Right kidney (tissue), 1 donor: ENCODE measurements at regions not wholly inside any gene's neighbourhood (a gene's known extent, or its start where the extent isn't known, plus 50 kb on each side); places are given as distances from the start of the nearest gene placed in this dataset.

Experiments
- DNase-seq: peaks from one replicate; pipeline ENCODE4 v3.0.0-alpha.2; 2016

DNA sequence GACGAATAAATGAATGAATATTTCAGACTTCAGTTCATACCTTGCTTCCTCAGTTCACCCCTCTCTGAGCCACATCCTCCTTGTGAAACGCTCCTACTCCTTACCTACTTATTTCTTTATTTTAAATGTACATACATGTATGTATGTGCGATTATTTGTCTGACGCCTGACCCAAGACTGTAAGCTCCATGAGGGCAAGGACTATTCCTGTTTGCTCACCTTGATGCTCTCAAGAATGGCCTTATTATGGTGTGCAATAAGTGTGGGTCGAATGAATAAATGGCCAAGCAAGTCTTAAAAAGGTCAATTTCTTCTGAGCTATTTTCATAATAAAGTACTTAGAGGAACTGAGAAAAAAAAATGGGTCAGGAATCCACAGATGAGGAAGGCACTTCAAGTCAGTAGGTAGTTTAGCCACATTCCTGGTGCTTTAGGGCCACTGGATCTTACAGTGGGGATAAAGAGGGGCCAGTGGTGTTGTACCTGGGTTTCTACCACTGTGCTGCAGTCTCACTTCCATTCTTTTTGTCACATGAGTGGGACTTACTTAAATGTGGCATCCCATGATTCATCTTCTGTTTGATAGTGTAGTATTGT lies 74.7 kb downstream of the SDC1 start:
- no peak for DNase-seq

DNA sequence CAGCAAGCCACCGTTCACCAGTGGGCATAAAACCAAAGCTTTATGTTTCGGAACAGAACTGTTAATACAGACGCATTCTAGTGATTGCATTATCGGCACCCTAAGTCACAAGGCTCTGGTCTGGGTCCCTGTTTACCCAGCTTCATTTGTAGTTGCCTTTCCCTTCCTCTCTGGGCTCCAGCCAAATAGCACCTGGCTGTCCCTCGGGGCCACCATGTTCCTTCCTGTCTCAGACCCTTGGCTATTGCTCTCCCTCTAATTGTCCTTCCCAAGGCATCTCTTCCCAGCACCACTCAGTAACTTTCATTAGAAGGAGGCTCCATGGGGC lies 75.3 kb downstream of the SDC1 start:
- DNase-seq, result no peak

DNA sequence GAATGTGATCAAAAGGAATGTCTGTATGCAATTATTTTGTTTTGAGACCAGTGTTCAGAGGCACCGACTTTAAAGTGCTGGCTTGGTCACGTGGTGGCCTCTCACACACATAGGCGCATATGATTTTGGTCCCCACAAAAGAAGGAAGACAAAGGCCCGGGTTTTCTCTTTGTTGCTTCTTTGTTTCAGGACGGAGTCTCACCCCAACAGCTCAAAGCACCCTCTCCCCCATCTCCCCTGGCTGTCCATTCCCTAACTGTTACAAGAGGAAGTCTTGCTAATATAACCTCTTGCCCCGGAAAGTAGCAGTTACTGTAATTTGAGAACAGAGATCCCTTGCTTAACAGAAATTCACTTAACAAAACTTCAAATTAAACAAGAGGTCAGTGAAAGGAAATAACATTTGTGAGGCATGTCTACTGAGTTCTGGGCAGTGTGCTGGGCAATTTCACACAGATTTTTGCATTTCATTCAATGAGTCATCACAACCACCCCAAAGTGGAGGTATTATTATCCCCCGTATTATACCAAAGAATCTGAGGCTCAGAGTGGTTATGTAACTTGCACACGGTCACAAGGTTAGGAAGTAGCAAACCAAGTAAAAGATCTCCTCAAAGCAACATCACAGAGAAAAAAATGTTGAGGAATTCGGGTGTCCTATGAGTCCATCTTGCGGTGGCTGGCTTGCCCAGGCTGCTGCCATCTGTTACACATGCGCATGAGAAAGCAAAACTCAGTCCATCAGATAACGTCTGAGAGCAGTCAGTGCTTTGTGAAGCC lies 75.8 kb downstream of the SDC1 start:
- DNase-seq, result peak; percentile 68

DNA sequence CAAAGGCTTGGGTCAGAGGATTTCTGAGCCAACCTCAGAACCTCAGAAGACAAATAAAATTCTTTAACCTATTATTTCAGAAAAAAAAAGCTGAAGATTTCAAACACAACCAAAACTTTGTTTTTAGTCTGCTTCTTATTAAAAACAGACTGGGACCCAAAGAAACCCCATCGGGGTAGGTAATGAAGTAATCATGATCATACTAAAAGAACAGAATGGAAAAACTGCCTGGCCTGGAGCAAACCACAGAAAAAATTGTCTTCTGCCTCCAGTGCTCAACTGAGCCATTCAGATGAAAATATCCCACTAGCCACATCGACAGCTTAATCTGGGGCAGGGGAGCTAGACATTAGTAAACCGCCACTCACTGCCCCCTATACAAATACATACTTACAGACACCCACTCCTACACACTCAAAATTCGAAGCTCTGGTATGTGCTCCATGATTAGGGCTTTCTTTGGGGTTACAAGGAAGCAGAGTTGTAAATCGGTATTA lies 76.5 kb downstream of the SDC1 start:
- DNase-seq, result no peak

DNA sequence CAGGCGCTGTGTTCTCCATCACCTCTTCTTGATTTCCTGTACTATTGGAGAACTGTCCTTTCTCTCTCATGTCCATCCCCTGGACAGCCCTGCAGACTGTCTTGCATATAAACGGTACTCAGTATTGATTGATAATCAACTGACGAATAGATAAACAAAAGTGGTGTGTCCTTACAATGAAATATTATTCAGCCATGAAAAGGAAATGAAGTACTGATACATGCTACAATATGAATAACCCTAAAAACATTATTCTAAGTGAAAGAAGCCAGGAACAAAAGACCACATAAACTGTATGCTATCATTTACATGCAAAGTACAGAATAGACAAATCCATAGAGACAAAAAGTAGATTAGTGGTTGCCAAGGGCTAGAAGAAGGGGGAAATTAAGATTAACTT lies 77.6 kb downstream of the SDC1 start:
- no peak for DNase-seq

DNA sequence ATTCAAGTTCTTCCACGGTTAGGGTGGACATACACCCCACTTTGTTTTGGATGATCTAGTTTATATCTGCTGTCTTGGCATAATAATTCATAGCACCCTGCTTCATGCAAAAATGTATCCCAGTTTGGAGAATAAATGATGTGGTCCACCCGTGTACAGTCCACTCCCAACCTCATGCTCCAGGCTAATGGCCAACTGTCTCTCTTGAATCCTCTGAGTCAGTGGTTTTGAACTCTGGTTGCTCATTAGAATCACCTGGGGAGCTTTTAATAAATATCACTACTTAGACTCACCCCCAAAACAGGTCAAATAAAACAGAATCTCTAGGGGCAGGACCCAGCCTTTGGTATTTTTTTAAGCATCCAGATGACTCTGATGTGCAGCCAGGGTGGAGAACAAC lies 78.5 kb downstream of the SDC1 start:
- DNase-seq, result no peak

DNA sequence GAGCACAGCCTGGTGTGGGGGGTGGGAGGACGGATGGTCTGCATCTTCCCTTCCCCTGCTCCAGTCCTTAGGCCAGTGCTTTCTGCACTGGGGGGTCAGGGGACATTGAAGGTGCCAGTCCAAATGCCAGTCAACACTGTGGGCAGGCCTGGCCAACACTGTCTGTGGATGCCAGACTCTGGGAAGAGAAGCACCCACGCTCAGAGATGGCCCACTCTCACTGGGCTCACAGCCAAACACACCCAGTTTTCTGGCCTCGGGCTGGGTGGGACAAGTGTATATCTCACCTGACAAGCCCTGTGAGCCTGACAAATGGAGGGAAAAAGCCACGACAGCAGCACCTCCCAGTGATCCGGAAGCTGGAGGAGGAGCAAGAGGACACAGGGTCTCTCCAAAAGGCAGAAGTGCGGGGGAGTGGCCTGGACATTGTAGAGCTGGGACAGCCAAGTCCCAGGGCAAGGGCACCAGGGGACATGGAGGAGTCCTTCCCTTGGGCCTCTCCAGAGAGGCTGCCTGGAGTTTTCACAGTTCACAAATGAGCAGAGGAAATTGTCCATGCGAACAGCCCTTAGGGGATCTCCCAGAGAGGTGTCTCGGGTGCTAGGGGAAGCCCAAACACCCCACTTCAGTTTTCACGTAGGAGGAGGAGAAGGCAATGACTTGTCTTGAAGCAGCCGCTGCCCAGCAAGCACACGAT lies 79.3 kb downstream of the SDC1 start:
- peak; percentile 53 for DNase-seq

DNA sequence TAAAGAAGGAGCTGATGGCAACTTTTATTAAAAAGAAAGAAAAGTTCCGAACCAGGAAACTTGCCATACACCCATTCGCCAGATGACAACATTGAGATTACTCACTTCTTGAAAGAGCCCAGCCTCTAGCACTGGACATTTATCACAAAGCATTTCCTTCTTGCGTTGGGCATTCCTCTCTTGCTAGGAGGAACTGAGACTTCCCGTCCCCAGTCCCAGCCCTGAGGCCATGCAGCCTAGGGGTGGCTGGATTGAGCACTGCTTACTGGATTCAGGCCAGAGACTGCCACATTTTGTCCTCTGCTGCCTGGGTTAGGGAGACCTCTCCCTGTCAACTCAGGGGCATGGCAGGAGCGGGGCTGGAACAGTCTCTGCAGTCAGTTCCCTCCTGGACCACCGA lies 80.1 kb downstream of the SDC1 start:
- DNase-seq, result no peak

DNA sequence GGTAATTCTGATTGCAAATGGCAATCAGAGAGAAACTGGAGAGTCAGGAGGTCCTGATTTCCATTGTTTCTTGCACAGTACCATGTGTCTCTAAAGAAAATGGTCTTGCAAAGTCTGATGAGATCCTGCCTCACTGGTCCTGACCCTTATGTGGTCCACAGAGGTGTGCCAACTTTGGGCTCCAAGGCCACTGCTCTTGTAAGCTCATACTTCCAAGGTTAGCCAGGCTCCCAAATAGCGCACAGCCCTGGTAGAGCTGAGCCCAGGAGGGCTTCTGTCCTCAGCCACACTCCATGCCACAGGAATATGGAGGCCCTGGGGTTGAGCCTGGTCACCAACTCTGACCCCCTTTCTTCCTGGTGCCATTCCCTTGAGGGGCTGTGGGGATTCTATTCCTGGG lies 80.7 kb downstream of the SDC1 start:
- no peak for DNase-seq

DNA sequence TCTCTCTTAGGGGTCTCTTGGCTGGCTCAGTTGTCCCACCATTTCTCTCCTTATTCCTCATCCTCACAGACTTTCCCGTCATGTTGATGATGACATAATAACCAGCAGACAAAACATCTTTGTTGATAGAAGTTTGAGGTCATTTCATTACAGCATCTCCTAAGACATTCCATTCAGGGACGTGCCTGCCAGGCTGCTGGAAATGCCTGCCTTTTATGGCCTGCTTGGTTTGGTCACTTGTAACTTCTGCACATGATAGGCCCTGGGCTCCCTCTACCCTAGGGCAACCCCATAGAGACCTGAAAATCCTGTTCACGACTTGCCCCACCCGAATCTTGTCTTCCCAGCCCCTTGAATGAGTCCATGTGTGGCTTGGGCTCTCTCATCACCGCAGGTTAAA lies 81.7 kb downstream of the SDC1 start:
- DNase-seq, result no peak

DNA sequence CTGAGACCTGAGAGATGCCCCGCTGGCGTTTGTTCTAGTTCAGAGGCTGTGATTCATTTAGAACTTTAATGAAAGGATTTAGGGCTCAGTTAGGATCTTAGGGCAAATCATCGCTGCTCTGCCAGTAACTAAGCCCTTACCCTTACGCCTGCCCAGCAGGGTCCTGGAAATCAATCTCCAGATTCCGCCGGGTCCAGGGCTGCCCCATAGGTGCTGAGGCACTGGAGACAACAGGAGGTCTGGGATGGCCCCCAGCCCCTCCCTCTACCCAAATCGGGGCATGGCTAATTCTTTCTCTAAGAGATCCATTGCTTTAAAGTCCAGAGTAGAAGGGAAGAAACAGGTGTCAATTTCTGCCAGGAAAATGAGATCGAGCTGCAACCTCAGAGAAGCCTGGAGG lies 83.1 kb downstream of the SDC1 start:
- no peak for DNase-seq

DNA sequence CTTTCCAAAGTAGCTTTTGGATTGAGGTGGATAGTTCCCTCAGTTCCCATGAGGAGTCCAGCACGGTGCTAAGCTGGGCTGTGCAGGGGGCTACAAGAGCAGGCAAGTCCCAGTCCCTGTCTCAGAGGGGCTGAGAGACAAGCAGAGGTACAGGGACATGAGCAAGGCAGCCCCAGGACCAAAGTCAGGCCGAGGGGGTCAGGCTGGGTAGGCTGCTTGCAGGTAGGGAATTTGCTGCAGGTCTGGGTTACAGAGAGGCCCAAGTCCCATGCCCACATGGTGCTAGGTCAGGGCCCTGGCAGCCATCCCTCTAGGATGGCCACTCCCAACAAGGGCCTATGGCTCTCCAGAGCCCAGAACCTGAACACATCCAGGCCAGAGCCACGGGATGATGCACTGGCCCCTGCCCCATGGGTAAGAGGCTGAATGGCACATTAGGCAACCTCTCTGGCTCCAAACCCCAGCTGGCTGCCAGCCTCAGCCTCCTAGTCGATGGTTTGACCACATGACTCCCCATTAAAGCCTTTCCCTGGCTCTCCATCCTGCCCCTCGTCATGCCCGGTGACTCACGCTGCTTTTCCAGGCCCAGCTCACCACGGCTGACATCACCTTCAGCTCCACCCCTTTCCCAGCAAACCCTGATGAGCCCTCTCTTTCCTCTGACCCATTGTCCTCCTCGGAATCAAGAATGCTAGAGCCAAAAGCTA lies 83.7 kb downstream of the SDC1 start:
- DNase-seq, result no peak

DNA sequence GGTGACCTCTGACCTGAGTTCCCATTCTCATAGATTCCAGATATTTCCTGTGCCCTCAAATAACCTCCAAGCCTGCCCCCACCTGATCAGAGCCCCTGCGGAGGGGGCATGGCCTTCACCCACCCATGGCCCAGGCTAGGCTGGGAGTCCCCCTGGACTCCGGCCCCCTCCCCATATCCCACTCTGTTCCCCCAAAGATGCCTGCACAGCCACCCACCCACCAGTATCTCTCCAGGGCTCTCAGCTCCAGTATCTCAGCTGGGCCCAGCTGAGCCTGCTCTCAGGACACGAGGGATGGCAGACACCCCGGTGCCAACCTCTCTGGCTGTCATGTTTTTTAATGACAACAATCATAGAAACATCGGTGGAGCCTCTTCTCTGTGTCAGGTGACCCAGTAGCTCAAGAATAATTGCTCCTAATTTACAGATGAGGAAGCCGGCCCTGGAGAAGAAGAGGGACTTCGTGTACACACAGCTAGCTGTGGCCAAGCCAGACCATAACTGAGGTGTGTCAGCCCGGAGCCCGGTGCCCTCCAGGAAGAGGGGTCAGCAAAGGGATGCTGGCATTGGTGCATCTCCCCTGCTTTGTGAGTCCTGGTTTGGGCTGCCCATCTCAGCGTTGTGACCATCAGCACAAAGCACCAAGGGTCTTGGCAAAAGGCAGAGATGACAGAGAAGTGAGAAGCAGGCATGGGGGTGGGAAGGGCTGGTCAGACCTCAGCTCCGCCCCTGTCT lies 84.4 kb downstream of the SDC1 start:
- no peak for DNase-seq

DNA sequence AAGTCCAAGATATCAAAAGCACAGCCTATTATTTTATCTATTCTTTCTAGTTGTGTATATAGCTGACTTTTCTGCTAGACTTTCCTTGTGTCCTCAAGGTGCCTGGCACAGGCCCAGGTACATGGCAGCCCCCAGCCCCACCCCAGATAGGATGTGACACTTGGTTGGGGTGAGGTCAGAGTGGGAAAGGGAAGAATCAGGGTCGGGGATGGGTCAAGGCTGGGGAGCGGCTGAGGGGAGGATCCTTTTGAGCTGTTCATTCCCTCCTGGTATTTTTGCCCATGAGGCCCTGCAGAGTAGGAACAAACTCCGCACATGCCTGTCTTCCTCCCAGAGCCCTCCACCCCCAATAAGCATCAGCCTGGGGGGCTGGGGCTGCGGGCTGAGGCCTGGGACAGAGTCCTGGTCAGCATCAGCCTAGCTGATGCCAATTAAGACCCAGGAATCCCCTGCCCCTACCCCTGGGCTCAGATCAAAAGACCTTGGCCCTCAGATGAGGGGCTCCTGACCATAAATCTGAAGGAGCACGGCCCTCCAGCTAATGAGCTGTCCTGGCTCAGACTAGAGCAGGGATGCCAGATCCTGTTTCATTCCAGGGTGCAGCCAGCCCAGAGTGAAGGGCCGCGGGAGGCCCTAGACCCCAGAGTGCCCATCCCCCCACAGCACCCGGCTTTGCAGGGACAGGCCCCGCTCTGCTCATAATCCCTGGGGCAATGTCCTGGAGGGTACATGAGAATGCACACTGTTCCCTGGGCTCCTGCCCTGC lies 85.3 kb downstream of the SDC1 start:
- peak; percentile 49 for DNase-seq

DNA sequence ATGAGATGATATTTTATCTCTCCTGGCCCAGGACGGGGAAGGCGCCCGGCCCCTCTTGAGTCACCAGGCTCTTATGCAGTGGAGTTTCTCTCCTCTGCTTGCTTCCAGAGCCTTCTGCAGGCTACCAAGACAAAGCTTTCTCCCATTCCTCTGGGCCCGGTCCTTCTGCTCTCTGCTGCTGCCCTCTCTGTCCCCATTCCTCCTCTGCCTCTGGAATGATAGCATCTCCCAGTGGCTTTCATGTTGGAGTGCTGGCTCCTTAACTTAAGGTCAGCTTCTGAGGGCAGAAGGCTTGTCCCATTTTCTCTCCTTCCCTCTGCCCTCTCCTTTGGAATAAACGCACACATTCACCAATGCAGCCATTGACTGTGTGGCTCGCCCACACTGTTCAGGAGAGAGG lies 86.2 kb downstream of the SDC1 start:
- no peak for DNase-seq

DNA sequence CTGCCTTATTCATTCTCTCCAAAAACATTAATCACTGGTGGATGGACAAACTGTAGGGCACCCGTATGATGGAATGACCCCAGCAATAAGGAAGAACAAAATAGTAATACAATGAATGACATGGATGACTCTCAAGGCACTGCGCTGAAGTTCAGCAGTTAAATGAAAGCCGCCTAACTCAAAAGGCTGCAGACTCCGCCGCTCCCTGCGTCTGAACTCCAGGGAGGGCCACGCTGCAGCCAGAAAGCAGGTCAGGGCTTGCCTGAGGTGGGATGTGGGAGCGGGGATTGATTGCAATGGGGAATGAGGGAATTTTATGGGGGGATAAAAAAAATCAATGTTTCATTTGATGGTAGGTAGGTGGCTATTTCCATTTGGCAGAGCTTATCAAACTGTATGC lies 86.5 kb upstream of the LAPTM4A start:
- no peak for DNase-seq

DNA sequence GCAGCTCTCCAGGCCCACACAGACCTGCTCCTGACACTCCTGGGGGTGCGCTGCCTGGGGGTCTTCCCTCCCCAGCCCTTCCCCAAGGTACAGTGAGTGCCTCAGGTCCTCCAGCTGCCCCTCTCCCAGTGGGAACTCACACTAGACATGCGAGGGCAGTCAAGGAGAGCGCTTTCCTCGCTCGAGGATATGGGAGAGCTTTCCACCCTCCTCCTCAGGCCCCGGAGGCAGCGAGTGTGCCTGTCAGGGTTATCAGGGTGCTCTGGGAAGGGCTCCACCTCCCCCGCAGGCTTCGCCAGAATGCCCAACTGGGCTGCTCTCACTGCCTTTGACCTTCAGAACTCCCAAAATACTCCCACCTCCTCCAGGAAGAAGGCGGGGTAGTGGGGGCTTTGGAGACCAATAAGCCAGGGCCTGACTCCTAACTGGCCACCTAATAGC lies 85.7 kb upstream of the LAPTM4A start:
- peak; percentile 60 for DNase-seq

DNA sequence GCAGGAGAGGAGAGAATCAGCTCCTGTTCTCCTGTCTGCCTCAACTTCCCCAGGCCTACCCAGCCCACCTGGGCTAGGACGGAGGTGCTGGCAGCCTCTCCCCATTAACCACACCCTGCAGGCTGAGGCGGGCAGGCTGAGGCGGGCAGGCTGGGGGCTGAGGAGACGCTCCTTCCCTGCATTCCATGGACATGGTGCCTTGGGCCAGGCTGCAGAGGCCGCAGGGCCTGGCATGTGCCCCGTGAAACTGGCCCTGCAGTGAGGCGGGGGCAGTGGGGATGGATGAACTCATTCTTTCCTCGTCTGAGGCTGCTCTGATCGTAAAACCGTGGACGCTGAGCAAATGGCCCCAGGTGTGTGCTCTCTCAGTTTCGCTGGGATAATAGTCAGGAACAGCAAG lies 84.7 kb upstream of the LAPTM4A start:
- no peak for DNase-seq

DNA sequence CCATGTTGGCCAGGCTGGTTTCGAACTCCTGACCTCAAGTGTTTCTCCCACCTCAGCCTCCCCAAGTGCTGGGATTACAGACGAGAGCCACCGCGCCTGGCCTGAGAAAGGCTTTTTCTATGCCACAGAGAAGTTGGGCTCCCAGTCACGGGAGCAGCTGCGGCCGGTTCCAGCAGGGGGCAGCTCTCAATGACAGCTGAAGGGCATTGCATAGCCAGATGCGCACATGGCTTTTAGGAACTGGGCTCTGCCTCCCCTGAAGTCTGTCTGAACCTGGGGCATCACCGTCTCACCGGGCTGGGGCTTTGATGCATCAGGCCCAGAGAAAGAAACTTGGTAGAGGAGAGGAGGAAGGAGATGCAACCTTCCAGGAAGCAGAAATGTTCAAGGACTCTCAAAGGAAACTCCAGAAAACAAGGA lies 84.2 kb upstream of the LAPTM4A start:
- DNase-seq, result peak; percentile 67

DNA sequence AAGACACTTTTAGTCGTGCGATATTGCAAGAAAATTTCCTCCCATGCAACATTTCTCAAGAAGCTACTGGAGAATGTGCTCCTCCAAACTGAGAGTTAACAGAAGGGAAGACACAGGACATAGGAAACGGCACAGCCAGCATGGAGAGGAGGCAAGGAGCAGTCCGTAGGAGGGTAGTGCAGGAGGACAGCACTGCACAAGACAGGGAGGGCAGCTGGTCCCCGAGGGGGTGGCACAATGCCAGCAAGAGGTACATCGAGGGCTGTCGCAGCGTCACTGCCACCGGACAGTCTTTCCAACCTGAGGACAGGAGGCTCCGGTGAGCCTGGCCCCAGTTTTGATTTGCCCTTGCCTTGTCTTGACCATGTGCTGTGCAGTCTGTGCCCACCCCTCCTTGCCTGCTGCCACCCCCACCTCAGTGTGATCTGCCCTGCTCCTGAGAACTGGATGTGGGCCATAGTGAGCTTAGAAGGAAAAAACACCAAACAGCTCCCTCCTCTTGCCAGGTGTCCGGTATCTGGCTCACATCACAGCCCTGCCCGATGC lies 81.6 kb upstream of the LAPTM4A start:
- DNase-seq, result no peak
